GM12892 (cell line): ENCODE measurements at regions not wholly inside any gene's neighbourhood (a gene's known extent, or its start where the extent isn't known, plus 50 kb on each side); places are given as distances from the start of the nearest gene placed in this dataset.
"Not testable (repeated sequence)": the region's sequence is repeated elsewhere in the genome, so short reads cannot be mapped to it uniquely, and the experiment has no call there.

Source experiments
- DNase-seq: peaks from one replicate; pipeline ENCODE4 v3.0.0; 2011; ENCODE audit not compliant: insufficient read length
- FAIRE-seq: peaks from 2 replicates; lab custom pipeline; 2011; peaks lifted over from hg19 to GRCh38; lab: Jason Lieb, UNC
- POLR2A ChIP-seq: IDR thresholded peaks from 2 replicates; pipeline ENCODE4 v1.6.1; 2011; ENCODE audit warnings: low read depth, low read length, control low read depth
- POLR2AphosphoS5 ChIP-seq: IDR thresholded peaks from 2 replicates; pipeline ENCODE4 v1.6.1; 2011; ENCODE audit warnings: low read depth, low read length, control low read depth
- TAF1 ChIP-seq: IDR thresholded peaks from 2 replicates; pipeline ENCODE4 v1.6.1; 2011; ENCODE audit warnings: low read depth, mild to moderate bottlenecking, control low read depth, low read length, borderline replicate concordance

DNA sequence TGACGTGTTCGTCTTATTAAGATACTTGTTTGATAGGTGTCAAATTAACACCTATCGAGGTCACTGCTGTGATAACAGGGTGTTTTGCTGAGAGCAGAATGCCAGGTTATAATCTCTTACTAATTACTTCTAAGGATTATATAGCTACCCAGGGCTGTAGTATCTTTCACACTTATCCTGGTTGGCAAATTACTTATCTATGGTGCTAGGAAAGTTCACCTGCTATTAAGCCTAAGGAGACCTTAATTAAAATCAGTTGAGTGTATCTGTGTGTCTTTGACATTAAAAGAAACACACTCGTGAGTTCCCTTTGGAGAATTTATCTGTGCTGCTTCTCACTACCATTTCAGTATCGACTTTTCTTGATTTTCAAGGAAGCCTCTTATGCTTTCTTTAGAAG, 301.6 kb upstream of the SLC16A7 start:
- no peak for FAIRE-seq
- DNase-seq: no peak
- TF ChIP-seq TAF1 (no peak), POLR2AphosphoS5 (no peak), POLR2A (no peak)

DNA sequence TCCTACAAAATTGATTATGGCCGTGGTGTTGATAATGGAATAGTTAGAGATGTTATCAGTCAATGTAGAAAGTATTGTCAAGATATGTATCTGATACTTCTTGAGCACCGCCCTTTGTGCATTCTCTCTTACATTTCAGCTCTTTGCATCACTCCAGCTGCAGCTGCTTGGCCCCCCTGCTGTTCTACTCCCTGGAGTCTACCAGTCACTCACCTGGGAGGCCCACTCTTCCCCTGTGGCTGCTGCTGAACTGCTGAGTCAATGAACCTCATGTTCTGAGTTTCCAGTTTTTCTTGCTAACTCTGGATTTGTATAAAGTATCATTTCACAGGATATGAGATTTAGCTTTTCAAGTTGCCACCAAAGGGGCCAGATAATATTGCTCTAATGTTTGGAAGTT, 312.8 kb upstream of the SLC16A7 start:
- DNase-seq (no peak), FAIRE-seq (no peak)
- TF ChIP-seq TAF1: no peak
- TF ChIP-seq POLR2A: no peak
- no peak for TF ChIP-seq POLR2AphosphoS5

DNA sequence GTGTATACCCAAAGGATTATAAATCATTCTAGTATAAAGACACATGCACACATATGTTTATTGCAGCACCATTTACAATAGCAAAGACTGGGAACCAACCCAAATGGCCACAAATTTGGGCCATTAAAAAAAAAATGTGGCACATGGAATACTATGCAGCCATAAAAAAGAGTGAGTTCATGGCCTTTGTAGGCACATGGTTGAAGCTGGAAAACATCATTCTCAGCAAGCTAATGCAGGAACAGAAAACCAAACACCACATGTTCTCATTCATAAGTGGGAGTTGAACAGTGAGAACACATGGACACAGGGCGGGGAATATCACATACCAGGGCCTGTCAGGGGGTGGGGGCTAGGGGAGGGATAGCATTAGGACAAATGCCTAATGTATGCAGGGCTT, 322.3 kb upstream of the SLC16A7 start:
- FAIRE-seq, DNase-seq: not testable (repeated sequence)

DNA sequence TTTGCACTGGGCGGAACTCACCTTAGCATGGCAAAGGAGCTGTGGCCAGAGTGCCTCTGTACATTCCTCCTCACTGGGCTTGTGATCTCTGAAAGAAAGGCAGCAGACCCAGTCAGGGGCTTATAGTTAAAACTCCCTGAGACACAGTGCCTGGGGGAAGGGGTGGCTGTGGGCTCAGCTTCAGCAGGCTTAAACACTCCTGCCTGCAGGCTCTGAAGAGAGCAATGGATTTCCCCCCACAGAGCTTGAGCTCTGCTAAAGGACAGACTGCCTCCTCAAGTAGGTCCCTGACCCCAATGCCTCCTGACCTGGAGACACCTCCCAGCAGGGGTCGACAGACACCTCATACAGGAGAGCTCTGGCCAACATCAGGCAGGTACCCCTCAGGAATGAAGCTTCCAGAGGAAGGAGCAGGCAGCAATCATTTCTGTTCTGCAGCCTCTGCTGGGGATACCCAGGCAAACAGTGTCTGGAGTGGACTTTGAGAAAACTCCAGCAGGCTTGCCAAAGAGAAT, 327.5 kb upstream of the SLC16A7 start:
- TF ChIP-seq TAF1: no peak
- TF ChIP-seq POLR2AphosphoS5: no peak
- TF ChIP-seq POLR2A: no peak
- FAIRE-seq: no peak
- DNase-seq: no peak

DNA sequence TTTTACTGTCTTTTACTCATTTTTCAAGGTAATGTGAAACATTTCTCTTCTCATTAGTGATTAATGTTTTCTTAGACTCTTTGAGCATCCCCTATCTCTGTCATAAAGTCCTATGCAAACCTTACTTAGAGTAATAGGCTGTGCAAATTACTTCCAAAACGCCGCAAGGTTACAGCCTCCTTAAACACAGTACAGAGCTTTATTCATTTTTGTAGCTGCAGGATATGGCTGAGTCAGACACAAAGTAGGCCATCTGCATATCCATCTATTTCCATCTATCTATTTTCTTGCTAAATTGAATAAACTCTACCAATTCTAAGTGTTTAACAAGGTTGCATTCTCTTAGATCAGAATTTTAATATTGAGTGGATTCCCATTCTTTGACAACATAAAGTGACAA, 335.6 kb upstream of the SLC16A7 start:
- DNase-seq: no peak
- TF ChIP-seq POLR2AphosphoS5 (no peak), POLR2A (no peak), TAF1 (no peak)
- no peak for FAIRE-seq

DNA sequence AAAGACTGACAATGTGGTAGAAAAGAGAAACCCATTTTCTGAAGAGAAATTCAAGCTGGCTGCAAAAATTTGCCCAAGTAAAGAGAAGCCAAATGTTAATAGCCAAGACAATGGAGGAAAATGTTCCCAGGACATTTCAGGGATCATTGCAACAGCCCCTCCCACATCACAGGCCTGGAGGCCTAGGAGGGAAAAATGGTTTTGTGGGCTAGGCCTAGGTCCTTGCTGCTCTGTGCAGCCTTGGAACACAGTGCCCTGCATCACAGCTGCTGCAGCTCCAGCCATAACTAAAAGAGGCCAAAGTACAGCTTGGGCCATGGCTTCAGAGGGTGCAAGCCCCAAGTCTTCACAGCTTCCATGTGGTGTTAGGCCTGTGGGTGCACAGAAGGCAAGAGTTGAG, 332.4 kb upstream of the LRIG3 start:
- DNase-seq (no peak), FAIRE-seq (no peak)
- no peak for TF ChIP-seq POLR2A
- no peak for TF ChIP-seq POLR2AphosphoS5
- TF ChIP-seq TAF1: no peak

DNA sequence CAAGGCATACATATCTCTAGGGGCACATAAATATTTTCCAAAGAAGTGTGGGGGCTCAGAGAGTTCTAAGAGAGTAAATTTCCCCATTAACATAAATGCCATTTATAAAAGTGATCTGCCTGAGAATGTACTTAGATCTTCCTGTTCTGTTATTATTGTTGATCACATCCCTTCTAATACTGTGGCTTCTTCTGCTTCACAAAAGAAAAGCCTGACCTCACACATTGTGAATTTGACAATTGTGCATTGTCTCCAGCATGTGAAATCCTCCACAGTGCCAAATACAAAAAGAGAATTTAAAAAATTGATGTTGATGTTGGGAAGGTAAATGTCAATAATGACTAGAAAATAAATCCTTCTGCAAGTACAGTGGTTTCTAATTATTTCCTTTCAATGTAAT, 330.5 kb upstream of the LRIG3 start:
- DNase-seq (no peak), FAIRE-seq (no peak)
- TF ChIP-seq POLR2A (no peak), POLR2AphosphoS5 (no peak), TAF1 (no peak)

DNA sequence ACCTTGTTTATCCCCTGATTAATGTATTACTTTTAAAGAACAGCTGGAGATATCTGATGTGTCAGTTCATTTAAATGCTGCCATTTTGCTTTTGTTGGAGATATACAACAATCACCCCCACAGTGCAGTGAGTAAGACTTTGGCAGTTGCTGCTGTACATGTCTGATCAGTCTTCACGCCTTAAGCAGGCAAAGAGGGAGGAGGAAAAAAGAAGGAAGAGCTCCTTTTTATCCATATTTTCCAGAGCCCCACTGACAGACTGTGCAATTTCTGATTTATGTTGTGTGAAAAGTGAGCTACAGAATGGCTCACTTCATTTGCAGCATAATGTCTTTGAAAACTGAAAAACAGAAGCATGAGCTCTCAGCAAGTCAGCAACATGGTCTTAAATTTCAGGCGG, 319.7 kb upstream of the LRIG3 start:
- no peak for TF ChIP-seq POLR2A
- no peak for TF ChIP-seq POLR2AphosphoS5
- no peak for TF ChIP-seq TAF1
- no peak for DNase-seq
- no peak for FAIRE-seq

DNA sequence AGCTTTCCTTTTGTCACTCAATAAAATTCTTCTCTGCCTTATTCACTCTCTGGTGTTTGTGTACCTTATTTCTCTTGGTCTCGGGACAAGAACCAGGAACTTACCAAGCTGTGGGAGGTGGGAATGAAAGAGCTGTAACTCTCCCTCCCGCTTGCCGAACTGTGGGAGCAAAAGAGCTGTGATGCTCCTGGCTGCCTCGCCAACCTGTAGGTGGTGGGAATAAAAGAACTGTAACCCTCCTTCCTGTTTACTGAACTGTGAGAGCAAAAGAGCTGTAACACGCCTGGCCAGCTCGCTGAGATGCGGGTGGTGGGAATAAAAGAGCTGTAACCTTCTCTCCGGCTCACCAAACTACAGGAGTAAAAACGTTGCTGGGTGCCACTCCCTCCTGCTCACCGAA, 314.1 kb upstream of the LRIG3 start:
- DNase-seq (no peak), FAIRE-seq (no peak)
- TF ChIP-seq POLR2AphosphoS5 (no peak), POLR2A (no peak), TAF1 (no peak)

DNA sequence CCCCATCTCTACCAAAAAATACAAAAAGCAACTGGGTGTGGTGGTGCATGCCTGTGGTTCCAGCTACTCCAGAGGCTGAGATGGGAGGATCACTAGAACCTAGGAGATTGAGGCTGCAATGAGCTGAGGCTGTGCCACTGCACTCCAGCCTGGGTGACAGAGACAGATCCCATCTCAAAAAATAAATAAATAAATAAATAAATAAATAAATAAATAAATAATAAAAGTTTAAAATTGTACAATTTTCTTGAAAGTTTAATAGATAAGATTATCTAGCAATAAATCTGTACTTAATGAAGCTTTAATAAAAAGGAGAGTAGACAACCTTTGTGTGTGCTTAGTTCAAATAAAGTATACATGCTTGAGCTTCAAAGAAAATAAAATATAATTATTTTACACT, 310.0 kb upstream of the LRIG3 start:
- DNase-seq (no peak), FAIRE-seq (no peak)
- no peak for TF ChIP-seq POLR2AphosphoS5
- TF ChIP-seq POLR2A: no peak
- TF ChIP-seq TAF1: no peak

DNA sequence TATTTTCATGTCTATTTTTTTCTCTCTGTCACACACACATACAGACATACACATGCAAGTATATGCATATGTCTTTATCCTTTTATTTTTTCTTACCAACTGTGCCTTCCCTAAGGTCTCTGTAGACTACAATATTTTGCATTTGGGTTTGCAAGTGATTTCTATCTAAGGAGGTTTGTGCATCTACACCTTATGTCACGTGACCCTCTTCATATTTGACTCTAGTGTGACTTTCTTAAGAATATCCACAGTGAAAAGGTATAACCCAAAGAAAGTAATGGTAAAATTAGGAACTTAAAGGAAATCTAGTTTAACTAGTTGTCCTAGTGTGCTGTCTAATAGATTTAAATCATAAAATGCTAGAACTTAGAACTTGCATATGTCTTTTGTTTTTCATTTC, 298.8 kb upstream of the LRIG3 start:
- DNase-seq: no peak
- TF ChIP-seq TAF1: no peak
- TF ChIP-seq POLR2AphosphoS5: no peak
- no peak for TF ChIP-seq POLR2A
- no peak for FAIRE-seq

DNA sequence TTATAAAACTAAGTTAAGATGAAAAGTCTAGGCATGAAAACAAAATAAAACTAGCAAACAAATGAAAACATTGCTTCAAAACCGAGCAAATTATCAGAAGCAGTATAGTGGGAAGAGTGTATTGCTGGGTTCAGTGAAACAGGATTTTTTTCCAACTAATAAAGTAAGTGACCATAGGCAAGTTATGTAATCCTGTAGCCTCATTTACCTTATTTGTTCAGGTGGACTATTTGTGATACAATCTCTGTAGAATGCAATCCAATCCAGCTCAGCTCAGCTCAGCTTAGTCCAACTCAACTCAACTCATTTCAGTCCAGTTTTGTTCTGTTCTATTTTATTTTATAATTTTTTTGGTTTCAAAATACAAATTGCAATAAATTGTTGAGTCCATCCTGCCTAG, 276.7 kb upstream of the LRIG3 start:
- FAIRE-seq: no peak
- TF ChIP-seq POLR2AphosphoS5 (no peak), POLR2A (no peak), TAF1 (no peak)
- DNase-seq: no peak

DNA sequence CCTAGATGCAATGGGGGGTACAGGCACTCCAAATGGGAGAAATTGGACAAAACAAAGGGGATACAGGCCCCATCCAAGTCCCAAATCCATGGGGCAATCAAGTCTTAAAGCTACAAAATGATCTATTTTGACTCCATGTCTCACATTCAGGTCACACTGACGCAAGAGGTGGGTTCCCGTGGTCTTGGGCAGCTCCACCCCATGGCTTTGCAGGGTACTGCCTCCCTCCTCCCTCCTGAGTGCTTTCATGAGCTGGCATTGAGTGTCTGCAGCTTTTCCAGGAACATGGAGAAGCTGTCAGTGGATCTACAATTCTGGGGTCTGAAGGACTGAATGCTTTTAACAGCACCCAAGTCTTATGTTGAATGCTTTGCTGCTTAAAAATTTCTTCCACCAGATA, 274.5 kb upstream of the LRIG3 start:
- no peak for FAIRE-seq
- no peak for TF ChIP-seq TAF1
- no peak for TF ChIP-seq POLR2AphosphoS5
- no peak for TF ChIP-seq POLR2A
- DNase-seq: no peak
